Endothelial cell of umbilical vein (primary cell): ENCODE measurements at regions not wholly inside any gene's neighbourhood (a gene's known extent, or its start where the extent isn't known, plus 50 kb on each side); places are given as distances from the start of the nearest gene placed in this dataset.

Experiments
- BruUV-seq: library from RNA; stranded (reverse); fragments of 400-500 nt; replicated peaks from 2 replicates; lab custom pipeline; 2021; lab: Mats Ljungman, UMichigan
- CTCF ChIA-PET: fragments of 300-600, 350-600 bp; sonication (Branson Sonifier 250); formaldehyde crosslinking; loops from one replicate; lab custom pipeline; 2021; ENCODE audit warnings: antibody characterized with exemption, inconsistent platforms; lab: Charles Lee
- POLR2A ChIA-PET: fragments of 300-600, 350-600 bp; sonication (Branson Sonifier 250); formaldehyde crosslinking; loops from one replicate; lab custom pipeline; 2021; ENCODE audit warnings: antibody characterized with exemption, inconsistent platforms; lab: Charles Lee
- DNase-seq: peaks from one replicate; pipeline ENCODE4 v3.0.0-alpha.2; 2011; ENCODE audit warnings: low read depth, low spot score
- FAIRE-seq: peaks from 2 replicates; lab custom pipeline; 2011; peaks lifted over from hg19 to GRCh38; lab: Jason Lieb, UNC
- H2AFZ ChIP-seq: 2 replicates; pipeline ENCODE4 v1.6.0; 2012; ENCODE audit warnings: low read depth, low read length, control low read depth, inconsistent platforms
- H3K27ac ChIP-seq: 2 replicates; pipeline ENCODE4 v1.5.1; 2011; ENCODE audit warnings: low read depth, mild to moderate bottlenecking, control low read depth, low read length, moderate library complexity; ENCODE audit not compliant: insufficient read depth
- H3K27me3 ChIP-seq, 2 experiments: 2 replicates each; pipeline versions ENCODE4 v1.6.0 to v1.6.1; 2011; ENCODE audit warnings: low read length in 2 of 2, mixed read lengths in 1 of 2; ENCODE audit not compliant: control insufficient read depth in 2 of 2, insufficient read depth in 2 of 2
- H3K36me3 ChIP-seq, 2 experiments: 2 replicates in 1 of 2; 3 replicates in 1 of 2; pipeline ENCODE4 v1.5.1; 2011; ENCODE audit warnings: low read length in 2 of 2, mild to moderate bottlenecking in 1 of 2, moderate library complexity in 1 of 2; ENCODE audit not compliant: control insufficient read depth in 2 of 2, insufficient read depth in 2 of 2; ENCODE audit errors: extremely low read depth in 1 of 2
- H3K4me1 ChIP-seq: 3 replicates; pipeline ENCODE4 v1.5.1; 2011; ENCODE audit warnings: mild to moderate bottlenecking, low read length; ENCODE audit not compliant: control insufficient read depth, insufficient read depth; ENCODE audit errors: extremely low read depth
- H3K4me2 ChIP-seq: 2 replicates; pipeline ENCODE4 v1.6.1; 2011; ENCODE audit warnings: low read length, control low read depth, mixed read lengths; ENCODE audit not compliant: insufficient read depth
- H3K4me3 ChIP-seq, 3 experiments: fragments of 200-600 bp in 1 of 3; sonication (generic), shearing (Covaris generic) in 1 of 3; replicated peaks in 1 of 3; 2 replicates each; pipeline ENCODE4 v1.5.1; 2011 to 2016; ENCODE audit warnings: control low read depth in 3 of 3, low read length in 3 of 3, mild to moderate bottlenecking in 2 of 3, inconsistent platforms in 1 of 3, low read depth in 1 of 3, moderate library complexity in 1 of 3; ENCODE audit not compliant: insufficient read depth in 1 of 3
- H3K79me2 ChIP-seq: 2 replicates; pipeline ENCODE4 v1.6.0; 2012; ENCODE audit warnings: low read length, inconsistent platforms; ENCODE audit not compliant: control insufficient read depth, insufficient read depth
- H3K9ac ChIP-seq: replicated peaks from 2 replicates; pipeline ENCODE3; 2011; ENCODE audit warnings: low read length, control low read depth; ENCODE audit not compliant: insufficient read depth; ENCODE audit errors: extremely low read depth
- H3K9me1 ChIP-seq: replicated peaks from 3 replicates; pipeline ENCODE4 v1.6.0; 2011; ENCODE audit warnings: mild to moderate bottlenecking, low read length; ENCODE audit not compliant: control insufficient read depth, insufficient read depth; ENCODE audit errors: extremely low read depth
- H3K9me3 ChIP-seq: replicated peaks from 2 replicates; pipeline ENCODE4 v1.5.1; 2012; ENCODE audit warnings: low read length, inconsistent platforms; ENCODE audit not compliant: control insufficient read depth, insufficient read depth
- H4K20me1 ChIP-seq: replicated peaks from 2 replicates; pipeline ENCODE3; 2011; ENCODE audit warnings: mild to moderate bottlenecking, low read length; ENCODE audit not compliant: control insufficient read depth, insufficient read depth; ENCODE audit errors: extremely low read depth
- EZH2 ChIP-seq: IDR thresholded peaks from 2 replicates; pipeline ENCODE4 v1.6.1; 2012; ENCODE audit warnings: borderline replicate concordance, low read depth, mild to moderate bottlenecking, moderate library complexity, low read length, inconsistent platforms; ENCODE audit not compliant: severe bottlenecking
- FOS ChIP-seq: IDR thresholded peaks from 2 replicates; pipeline ENCODE4 v1.6.1; 2011; ENCODE audit warnings: mild to moderate bottlenecking, low read length, moderate library complexity, borderline replicate concordance; ENCODE audit not compliant: insufficient read depth
- GATA2 ChIP-seq: IDR thresholded peaks from 2 replicates; pipeline ENCODE4 v1.7.0; 2011; ENCODE audit warnings: low read depth, mild to moderate bottlenecking, moderate library complexity, mixed read lengths, low read length; ENCODE audit not compliant: insufficient read length, insufficient read depth
- JUN ChIP-seq: IDR thresholded peaks from 2 replicates; pipeline ENCODE4 v1.6.1; 2011; ENCODE audit warnings: borderline replicate concordance, low read depth; ENCODE audit not compliant: insufficient read length, insufficient read depth
- MYC ChIP-seq: IDR thresholded peaks from one replicate; pipeline ENCODE4 v1.6.1; 2011; ENCODE audit warnings: mild to moderate bottlenecking, low read depth, low read length
- POLR2A ChIP-seq: IDR thresholded peaks from 2 replicates; pipeline ENCODE4 v1.6.1; 2012; ENCODE audit warnings: low read depth, mild to moderate bottlenecking, control low read depth, low read length
- POLR2AphosphoS5 ChIP-seq: IDR thresholded peaks from 2 replicates; pipeline ENCODE4 v1.6.1; 2012; ENCODE audit warnings: low read depth, mild to moderate bottlenecking, control low read depth, low read length, moderate library complexity; ENCODE audit not compliant: insufficient read depth
- dilution Hi-C: fragments of 300-500 bp; cut with MboI; formaldehyde crosslinking; loops from one replicate; pipeline ENCODE4 v1.15.0; 2019; ENCODE audit warnings: low sequenced_read_pairs; ENCODE audit not compliant: extremely low pct_ligation_motif_present
- intact Hi-C: fragments of 100-400 bp; cut with micrococcal nuclease; formaldehyde crosslinking; loops from one replicate; pipeline ENCODE4 v1.10.0; 2022
- TF ChIP-seq, protein P1 (sequence below), 2 donors: IDR thresholded peaks; 1 replicate in 1 of 2; 2 replicates in 1 of 2; pipeline ENCODE4 v1.5.1; 2011; ENCODE audit warnings: low read length in 2 of 2, mild to moderate bottlenecking in 2 of 2, moderate library complexity in 2 of 2, control low read depth in 1 of 2, inconsistent platforms in 1 of 2, low read depth in 1 of 2; ENCODE audit not compliant: insufficient read depth in 1 of 2; ENCODE audit errors: extremely low read depth in 1 of 2
- TF ChIP-seq, protein P2 (sequence below): IDR thresholded peaks from 2 replicates; pipeline ENCODE4 v1.6.1; 2011; ENCODE audit not compliant: insufficient read depth, insufficient read length

DNA sequence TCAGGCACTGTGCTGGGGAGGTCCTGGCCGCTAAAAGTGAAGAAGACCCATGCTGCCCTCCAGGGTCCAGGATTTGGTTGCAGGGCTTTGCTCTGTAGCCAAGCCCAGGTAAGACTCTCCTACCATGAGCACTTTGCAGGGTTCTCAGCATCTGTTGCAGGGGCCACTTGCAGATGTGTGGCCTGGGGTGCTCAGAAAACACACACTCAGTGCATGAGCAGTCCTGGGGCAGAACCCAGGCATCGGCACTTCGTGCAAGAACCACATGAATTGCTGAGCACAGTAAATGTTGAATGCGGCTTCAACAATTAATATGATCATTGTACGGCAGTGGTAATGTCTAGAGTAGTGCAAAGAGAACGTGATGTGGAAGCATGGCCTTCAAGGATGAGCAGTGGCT, 98.5 kb upstream of the SMIM21 start:
- intact Hi-C loops: no loop called here
- no peak for DNase-seq
- no peak overlapping the region for H3K27ac ChIP-seq
- no peaks in the 10 kb centered on the region for H4K20me1 ChIP-seq
- TF ChIP-seq GATA2: no peak
- TF ChIP-seq, protein P1, sequence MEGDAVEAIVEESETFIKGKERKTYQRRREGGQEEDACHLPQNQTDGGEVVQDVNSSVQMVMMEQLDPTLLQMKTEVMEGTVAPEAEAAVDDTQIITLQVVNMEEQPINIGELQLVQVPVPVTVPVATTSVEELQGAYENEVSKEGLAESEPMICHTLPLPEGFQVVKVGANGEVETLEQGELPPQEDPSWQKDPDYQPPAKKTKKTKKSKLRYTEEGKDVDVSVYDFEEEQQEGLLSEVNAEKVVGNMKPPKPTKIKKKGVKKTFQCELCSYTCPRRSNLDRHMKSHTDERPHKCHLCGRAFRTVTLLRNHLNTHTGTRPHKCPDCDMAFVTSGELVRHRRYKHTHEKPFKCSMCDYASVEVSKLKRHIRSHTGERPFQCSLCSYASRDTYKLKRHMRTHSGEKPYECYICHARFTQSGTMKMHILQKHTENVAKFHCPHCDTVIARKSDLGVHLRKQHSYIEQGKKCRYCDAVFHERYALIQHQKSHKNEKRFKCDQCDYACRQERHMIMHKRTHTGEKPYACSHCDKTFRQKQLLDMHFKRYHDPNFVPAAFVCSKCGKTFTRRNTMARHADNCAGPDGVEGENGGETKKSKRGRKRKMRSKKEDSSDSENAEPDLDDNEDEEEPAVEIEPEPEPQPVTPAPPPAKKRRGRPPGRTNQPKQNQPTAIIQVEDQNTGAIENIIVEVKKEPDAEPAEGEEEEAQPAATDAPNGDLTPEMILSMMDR (IDR thresholded peaks at IDR 0.05; ENCODE audit: extremely low read depth in 1 of 2, insufficient read depth in 1 of 2, low read depth in 1 of 2, low read length in 2 of 2): no peak
- TF ChIP-seq POLR2AphosphoS5: no peak
- no peak for TF ChIP-seq EZH2
- no peak for TF ChIP-seq JUN
- no peak for TF ChIP-seq MYC
- TF ChIP-seq FOS: no peak
- TF ChIP-seq, protein P2, sequence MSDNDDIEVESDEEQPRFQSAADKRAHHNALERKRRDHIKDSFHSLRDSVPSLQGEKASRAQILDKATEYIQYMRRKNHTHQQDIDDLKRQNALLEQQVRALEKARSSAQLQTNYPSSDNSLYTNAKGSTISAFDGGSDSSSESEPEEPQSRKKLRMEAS: no peak
- TF ChIP-seq POLR2A: no peak
- no peak overlapping the region for H3K4me2 ChIP-seq
- BruUV-seq: no TSS peak
- H3K9ac ChIP-seq: no peak overlapping the region
- dilution Hi-C loops: no loop called here
- no peak overlapping the region for H2AFZ ChIP-seq
- no peaks in the 10 kb centered on the region for H3K4me1 ChIP-seq
- no peaks in the 10 kb centered on the region for H3K27me3 ChIP-seq
- no peaks in the 10 kb centered on the region for H3K9me3 ChIP-seq
- ChIA-PET CTCF (no interaction called here), POLR2A (no interaction called here)
- no peaks in the 10 kb centered on the region for H3K79me2 ChIP-seq
- FAIRE-seq: no peak
- H3K4me3 ChIP-seq: no peak overlapping the region
- no peaks in the 10 kb centered on the region for H3K36me3 ChIP-seq
- H3K9me1 ChIP-seq: no peaks in the 10 kb centered on the region
